WTC11 (cell line): ENCODE measurements at regions not wholly inside any gene's neighbourhood (a gene's known extent, or its start where the extent isn't known, plus 50 kb on each side); places are given as distances from the start of the nearest gene placed in this dataset.

ENCODE experiments used
- ATAC-seq: fragments of 200-7000 bp; cut with Tn5 transposase; 2 replicates; pipeline ENCODE4 v1.10.0; 2021; ENCODE audit warnings: mild to moderate bottlenecking, moderate library complexity
- CTCF ChIA-PET: fragments of 300-600 bp; sonication (Branson Sonifier 250); formaldehyde crosslinking; loops from one replicate; lab custom pipeline; 2021; ENCODE audit warnings: antibody characterized with exemption; lab: Charles Lee
- POLR2A ChIA-PET: fragments of 350-600 bp; sonication (Branson Sonifier 250); formaldehyde crosslinking; loops from one replicate; lab custom pipeline; 2021; ENCODE audit warnings: antibody characterized with exemption; lab: Charles Lee
- DNase-seq: peaks from one replicate; pipeline ENCODE4 v3.0.0; 2021; ENCODE audit warnings: low spot score
- H3K27ac Mint-ChIP-seq: 2 replicates; pipeline ENCODE4 v1.8.0; 2021; ENCODE audit warnings: mixed read lengths
- H3K27me3 Mint-ChIP-seq: 2 replicates; pipeline ENCODE4 v1.8.0; 2021; ENCODE audit warnings: low read depth, mild to moderate bottlenecking, moderate library complexity, mixed read lengths
- H3K36me3 Mint-ChIP-seq: 2 replicates; pipeline ENCODE4 v1.8.0; 2021; ENCODE audit warnings: mixed read lengths
- H3K4me1 Mint-ChIP-seq: 2 replicates; pipeline ENCODE4 v1.8.0; 2022; ENCODE audit warnings: mixed read lengths
- H3K4me3 Mint-ChIP-seq: 2 replicates; pipeline ENCODE4 v1.8.0; 2021; ENCODE audit warnings: mild to moderate bottlenecking, moderate library complexity, mixed read lengths
- H3K9me3 Mint-ChIP-seq: 2 replicates; pipeline ENCODE4 v1.8.0; 2021; ENCODE audit warnings: mixed read lengths
- AR ChIP-seq: fragments of 250-450 bp; sonication (Bioruptor Pico); IDR thresholded peaks from 2 replicates; pipeline ENCODE4 v1.9.0; 2021; ENCODE audit warnings: mild to moderate bottlenecking
- CREB1 ChIP-seq: sonication (generic); formaldehyde crosslinking; IDR thresholded peaks from 2 replicates; pipeline ENCODE4 v1.8.0; 2023; ENCODE audit warnings: mild to moderate bottlenecking, missing genetic modification reagents
- CREM ChIP-seq: sonication (generic); formaldehyde crosslinking; IDR thresholded peaks from 2 replicates; pipeline ENCODE4 v1.8.1; 2022; ENCODE audit warnings: mild to moderate bottlenecking, missing genetic modification reagents, moderate library complexity
- E2F1 ChIP-seq: sonication (generic); formaldehyde crosslinking; IDR thresholded peaks from 2 replicates; pipeline ENCODE4 v1.8.0; 2022; ENCODE audit warnings: mild to moderate bottlenecking, missing genetic modification reagents
- ELF4 ChIP-seq: sonication (generic); formaldehyde crosslinking; IDR thresholded peaks from 2 replicates; pipeline ENCODE4 v1.8.1; 2022; ENCODE audit warnings: low read depth, mild to moderate bottlenecking, moderate library complexity, missing genetic modification reagents
- EMX1 ChIP-seq: fragments of 250-450 bp; sonication (Bioruptor Pico); IDR thresholded peaks from 2 replicates; pipeline ENCODE4 v1.8.0; 2021; ENCODE audit warnings: mild to moderate bottlenecking
- ETV6 ChIP-seq: sonication (generic); formaldehyde crosslinking; IDR thresholded peaks from 2 replicates; pipeline ENCODE4 v1.8.1; 2022; ENCODE audit warnings: mild to moderate bottlenecking, missing genetic modification reagents
- FOXJ3 ChIP-seq: sonication (generic); formaldehyde crosslinking; IDR thresholded peaks from 2 replicates; pipeline ENCODE4 v1.9.0; 2021; ENCODE audit warnings: missing genetic modification reagents, mild to moderate bottlenecking, borderline replicate concordance
- GABPB1 ChIP-seq: sonication (generic); formaldehyde crosslinking; IDR thresholded peaks from 2 replicates; pipeline ENCODE4 v1.8.1; 2023; ENCODE audit warnings: mild to moderate bottlenecking, missing genetic modification reagents
- GTF2I ChIP-seq: fragments of 250-450 bp; sonication (Bioruptor Pico); conservative IDR thresholded peaks from 2 replicates; pipeline ENCODE4 v1.4.0; 2021; ENCODE audit warnings: mild to moderate bottlenecking
- IRF1 ChIP-seq: sonication (generic); formaldehyde crosslinking; IDR thresholded peaks from 2 replicates; pipeline ENCODE4 v1.8.0; 2023; ENCODE audit warnings: missing genetic modification reagents
- JUN ChIP-seq: sonication (generic); formaldehyde crosslinking; IDR thresholded peaks from 2 replicates; pipeline ENCODE4 v1.8.0; 2023; ENCODE audit warnings: mild to moderate bottlenecking, missing genetic modification reagents
- MYBL2 ChIP-seq: sonication (generic); formaldehyde crosslinking; IDR thresholded peaks from 2 replicates; pipeline ENCODE4 v1.8.1; 2023; ENCODE audit warnings: mild to moderate bottlenecking, moderate library complexity, missing genetic modification reagents
- NFATC4 ChIP-seq: fragments of 250-450 bp; sonication (Bioruptor Pico); IDR thresholded peaks from 2 replicates; pipeline ENCODE4 v1.9.0; 2021; ENCODE audit warnings: mild to moderate bottlenecking
- NR1H2 ChIP-seq: sonication (generic); formaldehyde crosslinking; IDR thresholded peaks from 2 replicates; pipeline ENCODE4 v1.9.0; 2021; ENCODE audit warnings: mild to moderate bottlenecking, moderate library complexity, missing genetic modification reagents
- PRDM15 ChIP-seq: sonication (generic); formaldehyde crosslinking; IDR thresholded peaks from 2 replicates; pipeline ENCODE4 v1.8.0; 2022; ENCODE audit warnings: missing genetic modification reagents
- RORB ChIP-seq: fragments of 250-450 bp; sonication (Bioruptor Pico); IDR thresholded peaks from 2 replicates; pipeline ENCODE4 v1.9.0; 2021; ENCODE audit warnings: mild to moderate bottlenecking
- ZNF138 ChIP-seq: sonication (generic); formaldehyde crosslinking; conservative IDR thresholded peaks from 2 replicates; pipeline ENCODE4 v1.8.1; 2022; ENCODE audit warnings: mild to moderate bottlenecking, moderate library complexity, missing genetic modification reagents
- ZNF396 ChIP-seq: fragments of 250-450 bp; sonication (Bioruptor Pico); IDR thresholded peaks from 2 replicates; pipeline ENCODE4 v1.8.0; 2021; ENCODE audit warnings: mild to moderate bottlenecking, moderate library complexity, borderline replicate concordance
- TF ChIP-seq, protein P1 (sequence below): sonication (generic); formaldehyde crosslinking; IDR thresholded peaks from 2 replicates; pipeline ENCODE4 v1.8.0; 2022; ENCODE audit warnings: mild to moderate bottlenecking, missing genetic modification reagents
- TF ChIP-seq, protein P2 (sequence below): sonication (generic); formaldehyde crosslinking; IDR thresholded peaks from 2 replicates; pipeline ENCODE4 v1.8.1; 2023; ENCODE audit warnings: mild to moderate bottlenecking, moderate library complexity, missing genetic modification reagents
- TF ChIP-seq, protein P3 (sequence below): fragments of 250-450 bp; sonication (Bioruptor Pico); conservative IDR thresholded peaks from 2 replicates; pipeline ENCODE4 v1.9.0; 2021; ENCODE audit warnings: mild to moderate bottlenecking

DNA sequence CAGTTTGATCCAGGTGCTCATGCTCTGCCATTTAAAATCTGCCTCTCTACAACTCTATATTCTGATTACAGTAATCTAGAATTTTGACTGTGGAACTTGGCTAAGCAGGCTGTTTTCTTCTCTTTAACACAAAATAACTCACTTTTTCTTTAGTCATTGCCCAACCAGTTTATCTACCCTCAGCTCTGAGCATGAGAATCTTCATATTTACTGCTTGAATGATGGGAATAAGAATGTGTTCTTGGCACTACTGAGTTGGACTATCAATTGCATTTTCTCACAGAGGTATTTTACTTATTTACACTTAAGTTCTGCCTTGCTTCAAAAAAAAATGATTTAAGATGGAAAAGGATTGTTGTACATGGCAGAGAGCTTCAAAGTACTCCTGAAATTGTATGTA, 301.1 kb downstream of the CCDC85A start:
- peaks cover 4% of the 10 kb centered on the region; the same call in 1 of the 2 replicates for H3K4me1 Mint-ChIP-seq
- no peak for DNase-seq
- H3K9me3 Mint-ChIP-seq, result peaks cover 6% of the 10 kb centered on the region
- ChIA-PET CTCF (no interaction called here), POLR2A (no interaction called here)
- TF ChIP-seq E2F1, result no peak
- TF ChIP-seq ZNF138 (CRISPR knock-in tag), result no peak
- TF ChIP-seq, protein P1, sequence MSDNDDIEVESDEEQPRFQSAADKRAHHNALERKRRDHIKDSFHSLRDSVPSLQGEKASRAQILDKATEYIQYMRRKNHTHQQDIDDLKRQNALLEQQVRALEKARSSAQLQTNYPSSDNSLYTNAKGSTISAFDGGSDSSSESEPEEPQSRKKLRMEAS (CRISPR knock-in tag), result no peak
- TF ChIP-seq ETV6, result no peak
- TF ChIP-seq CREM, result no peak
- TF ChIP-seq JUN, result no peak
- TF ChIP-seq FOXJ3 (CRISPR knock-in tag), result no peak
- no peak for TF ChIP-seq CREB1 (CRISPR knock-in tag)
- TF ChIP-seq ELF4 (CRISPR knock-in tag), result no peak
- H3K36me3 Mint-ChIP-seq, result no peaks in the 10 kb centered on the region
- no peak for ATAC-seq
- no peak overlapping the region for H3K27ac Mint-ChIP-seq
- H3K4me3 Mint-ChIP-seq, result no peak overlapping the region
- no peaks in the 10 kb centered on the region for H3K27me3 Mint-ChIP-seq

DNA sequence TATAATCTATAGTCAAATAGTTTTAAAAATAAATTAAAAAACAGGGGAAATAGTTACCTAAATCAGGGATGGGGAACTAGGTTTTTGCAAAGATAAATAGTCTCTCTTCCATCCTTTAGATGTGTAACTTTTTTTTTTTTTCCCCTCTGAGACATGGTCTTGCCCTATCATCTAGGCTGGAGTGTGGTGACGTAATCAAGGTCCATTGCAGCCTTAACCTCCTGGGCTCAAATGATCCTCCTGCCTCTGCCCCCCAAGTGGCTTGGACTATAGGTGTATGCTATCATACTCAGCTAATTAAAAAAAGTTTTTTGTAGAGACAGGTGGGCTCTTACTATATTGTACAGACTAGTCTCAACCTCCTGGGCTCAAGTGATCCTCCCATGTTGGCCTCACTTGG, 316.5 kb downstream of the CCDC85A start:
- TF ChIP-seq NFATC4 (no peak), MYBL2 (CRISPR knock-in tag) (no peak), ZNF396 (CRISPR knock-in tag) (no peak), EMX1 (CRISPR knock-in tag) (no peak), NR1H2 (no peak), GTF2I (no peak), IRF1 (no peak), GABPB1 (CRISPR knock-in tag) (no peak), RORB (CRISPR knock-in tag) (no peak), AR (CRISPR knock-in tag) (no peak), PRDM15 (no peak)
- TF ChIP-seq, protein P2, sequence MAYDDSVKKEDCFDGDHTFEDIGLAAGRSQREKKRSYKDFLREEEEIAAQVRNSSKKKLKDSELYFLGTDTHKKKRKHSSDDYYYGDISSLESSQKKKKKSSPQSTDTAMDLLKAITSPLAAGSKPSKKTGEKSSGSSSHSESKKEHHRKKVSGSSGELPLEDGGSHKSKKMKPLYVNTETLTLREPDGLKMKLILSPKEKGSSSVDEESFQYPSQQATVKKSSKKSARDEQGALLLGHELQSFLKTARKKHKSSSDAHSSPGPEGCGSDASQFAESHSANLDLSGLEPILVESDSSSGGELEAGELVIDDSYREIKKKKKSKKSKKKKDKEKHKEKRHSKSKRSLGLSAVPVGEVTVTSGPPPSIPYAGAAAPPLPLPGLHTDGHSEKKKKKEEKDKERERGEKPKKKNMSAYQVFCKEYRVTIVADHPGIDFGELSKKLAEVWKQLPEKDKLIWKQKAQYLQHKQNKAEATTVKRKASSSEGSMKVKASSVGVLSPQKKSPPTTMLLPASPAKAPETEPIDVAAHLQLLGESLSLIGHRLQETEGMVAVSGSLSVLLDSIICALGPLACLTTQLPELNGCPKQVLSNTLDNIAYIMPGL (CRISPR knock-in tag), result no peak
- TF ChIP-seq, protein P3, sequence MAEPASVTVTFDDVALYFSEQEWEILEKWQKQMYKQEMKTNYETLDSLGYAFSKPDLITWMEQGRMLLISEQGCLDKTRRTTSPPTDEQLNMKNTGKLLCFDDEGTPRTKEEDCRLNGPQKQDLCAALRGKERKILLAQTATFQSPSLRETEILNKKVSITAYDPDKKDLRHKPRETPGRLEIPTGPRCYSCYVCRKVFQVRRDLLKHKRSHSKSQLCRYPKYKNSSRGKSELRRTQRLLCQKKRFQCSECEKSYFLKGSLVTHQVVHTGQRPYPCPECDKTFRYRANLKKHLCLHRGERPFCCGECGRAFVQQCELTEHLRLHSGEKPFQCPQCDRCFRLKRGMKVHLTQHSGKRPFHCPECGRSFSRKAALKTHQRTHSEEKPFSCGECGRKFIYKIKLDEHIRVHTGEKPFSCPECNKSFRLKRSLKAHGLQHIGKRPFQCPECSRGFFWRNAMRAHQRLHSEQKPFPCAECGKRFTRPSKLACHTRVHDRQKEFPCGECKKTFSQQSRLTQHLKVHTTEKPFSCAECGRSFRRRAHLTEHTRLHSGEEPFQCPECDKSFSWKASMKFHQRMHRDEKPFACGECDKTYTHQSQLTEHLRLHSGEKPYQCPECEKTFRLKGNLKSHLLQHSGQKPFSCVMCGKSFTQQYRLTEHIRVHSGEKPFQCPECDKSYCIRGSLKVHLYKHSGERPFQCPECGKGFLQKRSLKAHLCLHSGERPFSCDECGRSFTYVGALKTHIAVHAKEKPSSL (CRISPR knock-in tag), result no peak
- no peak for ATAC-seq
- peaks cover 6% of the 10 kb centered on the region; the same call in 1 of the 2 replicates for H3K4me1 Mint-ChIP-seq
- peaks cover 29% of the 10 kb centered on the region for H3K9me3 Mint-ChIP-seq
- no peak overlapping the region for H3K4me3 Mint-ChIP-seq
- CTCF ChIA-PET, result no interaction called here
- H3K27ac Mint-ChIP-seq, result no peak overlapping the region
- H3K27me3 Mint-ChIP-seq, result peaks cover 18% of the 10 kb centered on the region
- POLR2A ChIA-PET, result no interaction called here
- peaks cover 15% of the 10 kb centered on the region for H3K36me3 Mint-ChIP-seq
- DNase-seq, result no peak
